Bronchial epithelial cell (primary cell): ENCODE measurements at regions not wholly inside any gene's neighbourhood (a gene's known extent, or its start where the extent isn't known, plus 50 kb on each side); places are given as distances from the start of the nearest gene placed in this dataset.

Experiments
- DNase-seq: peaks from one replicate; pipeline ENCODE4 v3.0.0-alpha.2; 2010; ENCODE audit warnings: low read depth
- FAIRE-seq: peaks from 2 replicates; lab custom pipeline; 2011; peaks lifted over from hg19 to GRCh38; lab: Jason Lieb, UNC
- H3K27me3 ChIP-seq: 2 replicates; pipeline ENCODE4 v1.5.1; 2011; ENCODE audit warnings: low read length; ENCODE audit not compliant: control insufficient read depth, insufficient read depth
- H3K36me3 ChIP-seq: 2 replicates; pipeline ENCODE4 v1.5.1; 2011; ENCODE audit warnings: low read length; ENCODE audit not compliant: control insufficient read depth, insufficient read depth
- H3K4me3 ChIP-seq: 2 replicates; pipeline ENCODE4 v1.5.1; 2011; ENCODE audit warnings: mild to moderate bottlenecking, low read depth, low read length, control low read depth
- TF ChIP-seq, protein P1 (sequence below): IDR thresholded peaks from 2 replicates; pipeline ENCODE4 v1.5.1; 2011; ENCODE audit warnings: mild to moderate bottlenecking, moderate library complexity, low read length, control low read depth, inconsistent platforms; ENCODE audit not compliant: insufficient read depth, severe bottlenecking

DNA sequence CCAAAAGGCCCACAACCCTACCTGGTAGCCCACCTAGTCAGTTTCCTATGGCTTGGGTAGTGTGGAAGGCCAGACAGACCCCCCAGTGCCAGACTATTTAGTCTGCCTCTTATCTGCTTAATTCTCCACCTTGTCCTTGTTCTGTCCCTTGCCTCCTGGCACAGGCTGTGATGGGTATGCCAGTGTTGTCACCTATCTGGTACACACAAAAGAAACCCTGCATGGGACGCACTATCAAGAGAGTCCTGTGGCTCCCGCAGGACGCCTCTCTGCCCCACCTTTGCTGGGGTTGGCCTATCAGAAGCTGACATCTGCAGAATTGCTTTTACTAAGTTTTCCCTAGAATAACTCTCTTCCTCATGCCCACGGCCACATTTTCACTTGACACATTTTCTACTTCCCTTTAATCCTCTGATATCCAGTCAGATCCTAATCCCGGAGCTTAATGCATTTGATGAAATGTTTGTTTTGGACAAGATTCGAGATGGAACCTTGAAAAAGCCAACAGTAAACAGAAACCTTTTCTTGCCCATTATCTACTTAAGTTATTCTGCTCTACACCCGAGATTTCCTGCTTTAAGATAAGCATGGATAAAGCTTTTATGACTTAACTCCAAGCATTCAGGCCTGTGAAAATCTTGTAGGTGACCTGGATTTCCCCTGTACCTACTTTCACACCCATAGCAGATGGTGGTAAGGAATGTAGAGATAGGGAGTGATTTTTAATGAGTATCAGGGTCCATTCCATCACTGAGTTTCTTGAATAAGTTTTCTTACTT lies 468.5 kb downstream of the ZNF608 start:
- peaks cover under 1% of the 10 kb centered on the region for H3K27me3 ChIP-seq
- TF ChIP-seq, protein P1, sequence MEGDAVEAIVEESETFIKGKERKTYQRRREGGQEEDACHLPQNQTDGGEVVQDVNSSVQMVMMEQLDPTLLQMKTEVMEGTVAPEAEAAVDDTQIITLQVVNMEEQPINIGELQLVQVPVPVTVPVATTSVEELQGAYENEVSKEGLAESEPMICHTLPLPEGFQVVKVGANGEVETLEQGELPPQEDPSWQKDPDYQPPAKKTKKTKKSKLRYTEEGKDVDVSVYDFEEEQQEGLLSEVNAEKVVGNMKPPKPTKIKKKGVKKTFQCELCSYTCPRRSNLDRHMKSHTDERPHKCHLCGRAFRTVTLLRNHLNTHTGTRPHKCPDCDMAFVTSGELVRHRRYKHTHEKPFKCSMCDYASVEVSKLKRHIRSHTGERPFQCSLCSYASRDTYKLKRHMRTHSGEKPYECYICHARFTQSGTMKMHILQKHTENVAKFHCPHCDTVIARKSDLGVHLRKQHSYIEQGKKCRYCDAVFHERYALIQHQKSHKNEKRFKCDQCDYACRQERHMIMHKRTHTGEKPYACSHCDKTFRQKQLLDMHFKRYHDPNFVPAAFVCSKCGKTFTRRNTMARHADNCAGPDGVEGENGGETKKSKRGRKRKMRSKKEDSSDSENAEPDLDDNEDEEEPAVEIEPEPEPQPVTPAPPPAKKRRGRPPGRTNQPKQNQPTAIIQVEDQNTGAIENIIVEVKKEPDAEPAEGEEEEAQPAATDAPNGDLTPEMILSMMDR = no peak
- no peaks in the 10 kb centered on the region for H3K36me3 ChIP-seq
- no peak overlapping the region for H3K4me3 ChIP-seq
- DNase-seq (no peak), FAIRE-seq (no peak)

DNA sequence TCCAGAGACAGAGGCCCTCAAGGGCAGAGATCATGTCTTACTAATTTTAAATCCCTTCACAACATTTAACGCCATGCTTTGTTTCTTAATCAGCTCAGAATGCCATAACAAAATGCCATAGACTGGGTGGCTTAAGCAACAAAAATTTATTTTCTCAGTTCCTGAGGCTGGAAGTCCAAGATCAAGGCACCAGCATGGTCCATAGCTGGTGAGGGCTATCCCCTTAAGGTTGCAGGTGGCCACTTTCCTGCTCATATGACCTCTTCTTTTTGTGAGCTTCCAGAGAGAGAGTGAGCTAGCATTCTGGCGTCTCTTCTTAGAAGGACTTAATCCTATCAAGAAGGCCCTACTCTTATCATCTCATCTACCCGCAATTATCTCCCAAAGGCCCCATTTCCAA lies 470.3 kb downstream of the ZNF608 start:
- no peak overlapping the region for H3K4me3 ChIP-seq
- FAIRE-seq = no peak
- H3K27me3 ChIP-seq = no peaks in the 10 kb centered on the region
- DNase-seq = no peak
- H3K36me3 ChIP-seq = no peaks in the 10 kb centered on the region
- TF ChIP-seq, protein P1 = no peak

DNA sequence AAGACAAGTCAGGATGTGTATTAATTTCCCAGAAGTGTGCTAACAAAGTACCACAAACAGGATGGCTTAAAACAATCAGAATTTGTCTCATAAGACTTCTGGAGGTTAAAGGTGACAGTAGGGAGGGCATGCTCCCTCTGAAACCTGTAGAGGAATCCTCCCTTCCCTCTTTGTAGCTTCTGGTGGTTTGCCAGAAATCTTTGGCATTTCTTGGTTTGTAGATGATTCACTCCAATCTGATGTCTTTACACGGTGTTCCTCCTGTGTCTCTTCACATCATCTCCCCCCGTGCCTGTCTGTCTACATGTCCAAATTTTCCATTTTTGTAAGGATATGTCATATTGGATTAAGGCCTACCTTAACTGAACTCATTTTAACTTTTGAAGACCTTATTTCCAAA lies 471.5 kb downstream of the ZNF608 start:
- no peaks in the 10 kb centered on the region for H3K36me3 ChIP-seq
- TF ChIP-seq, protein P1 = no peak

DNA sequence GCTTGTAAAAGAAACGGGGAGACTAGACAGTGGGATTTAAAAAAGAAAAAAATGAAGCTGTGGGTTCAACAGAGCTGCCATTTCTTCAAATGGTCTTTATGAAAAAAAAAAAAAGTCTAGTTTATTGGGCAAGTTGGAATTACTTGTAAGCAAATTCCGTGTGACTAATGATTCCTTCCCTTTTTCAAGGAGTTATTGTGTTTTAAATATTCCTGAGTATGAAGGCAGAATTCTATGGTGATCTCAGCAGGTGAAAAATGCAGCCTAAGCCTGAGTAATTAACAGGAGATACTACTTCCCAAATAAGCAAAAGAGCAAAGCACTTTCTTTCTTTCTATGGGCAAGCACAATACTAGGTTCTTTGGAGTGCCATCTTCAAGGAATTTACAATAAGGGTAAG lies 481.9 kb downstream of the ZNF608 start:
- Histone ChIP-seq H3K36me3 (no peaks in the 10 kb centered on the region), H3K27me3 (no peaks in the 10 kb centered on the region), H3K4me3 (no peak overlapping the region)
- TF ChIP-seq, protein P1 = no peak
- FAIRE-seq = no peak
- DNase-seq = peak; percentile 73

More for the DNA sequence above, 471.5 kb downstream of the ZNF608 start:
- no peak overlapping the region for H3K4me3 ChIP-seq
- DNase-seq (peak; percentile 27), FAIRE-seq (no peak)
- no peaks in the 10 kb centered on the region for H3K27me3 ChIP-seq

DNA sequence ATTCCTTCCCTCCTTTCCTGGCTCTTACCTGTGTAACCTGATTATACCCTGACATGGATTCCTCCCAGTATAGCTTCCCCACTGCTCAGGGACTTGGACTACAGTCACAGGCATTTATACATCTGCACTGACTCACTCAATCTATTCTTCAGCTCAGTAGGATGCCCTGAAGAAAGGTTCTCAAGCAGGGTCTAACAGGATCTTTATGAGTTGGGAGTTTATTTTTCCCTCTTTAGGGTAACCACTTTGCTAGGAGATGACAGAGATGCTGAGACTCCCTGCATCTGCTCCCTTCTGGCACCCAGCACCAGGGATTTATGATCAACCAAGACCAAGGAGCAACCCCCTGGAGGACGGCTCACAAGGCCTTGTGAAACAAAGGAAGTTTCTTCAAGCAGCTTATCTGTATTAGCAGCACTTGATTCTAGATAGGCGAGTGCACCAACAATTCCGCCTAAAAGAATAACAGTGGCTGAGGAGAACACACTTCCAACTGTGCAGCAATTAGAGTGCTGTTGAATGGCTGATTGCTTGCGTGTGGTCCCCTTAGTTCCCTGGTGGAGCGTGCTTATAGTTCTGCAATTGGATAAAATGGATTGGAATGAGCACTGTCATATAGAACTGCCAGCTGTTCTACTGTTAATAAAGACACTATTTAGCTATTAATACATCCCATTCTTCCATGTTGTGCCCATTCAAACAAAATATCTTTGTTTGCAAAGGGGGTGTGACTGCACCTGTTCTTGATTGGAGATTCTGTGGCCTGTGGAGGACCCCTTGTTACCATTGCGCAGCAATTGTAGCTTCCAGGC lies 482.6 kb downstream of the ZNF608 start:
- DNase-seq (peak; percentile 29), FAIRE-seq (no peak)
- Histone ChIP-seq H3K36me3 (no peaks in the 10 kb centered on the region), H3K27me3 (no peaks in the 10 kb centered on the region), H3K4me3 (no peak overlapping the region)
- TF ChIP-seq, protein P1 = no peak
